Fibroblast of mammary gland (primary cell): ENCODE measurements at regions not wholly inside any gene's neighbourhood (a gene's known extent, or its start where the extent isn't known, plus 50 kb on each side); places are given as distances from the start of the nearest gene placed in this dataset.
"Not testable (repeated sequence)": the region's sequence is repeated elsewhere in the genome, so short reads cannot be mapped to it uniquely, and the experiment has no call there.

Experiments used
- DNase-seq: peaks from one replicate; pipeline ENCODE4 v3.0.0-alpha.2; 2010; ENCODE audit warnings: low read depth
- H3K4me3 ChIP-seq: 2 replicates; pipeline ENCODE4 v1.5.1; 2011; ENCODE audit warnings: low read depth, mild to moderate bottlenecking, low read length, moderate library complexity; ENCODE audit not compliant: control insufficient read depth
- TF ChIP-seq, protein P1 (sequence below): conservative IDR thresholded peaks from 2 replicates; pipeline ENCODE4 v1.5.1; 2011; ENCODE audit warnings: low read depth, low read length, inconsistent platforms; ENCODE audit not compliant: control insufficient read depth, insufficient read depth

- no peak overlapping the region for H3K4me3 ChIP-seq
- TF ChIP-seq, protein P1, sequence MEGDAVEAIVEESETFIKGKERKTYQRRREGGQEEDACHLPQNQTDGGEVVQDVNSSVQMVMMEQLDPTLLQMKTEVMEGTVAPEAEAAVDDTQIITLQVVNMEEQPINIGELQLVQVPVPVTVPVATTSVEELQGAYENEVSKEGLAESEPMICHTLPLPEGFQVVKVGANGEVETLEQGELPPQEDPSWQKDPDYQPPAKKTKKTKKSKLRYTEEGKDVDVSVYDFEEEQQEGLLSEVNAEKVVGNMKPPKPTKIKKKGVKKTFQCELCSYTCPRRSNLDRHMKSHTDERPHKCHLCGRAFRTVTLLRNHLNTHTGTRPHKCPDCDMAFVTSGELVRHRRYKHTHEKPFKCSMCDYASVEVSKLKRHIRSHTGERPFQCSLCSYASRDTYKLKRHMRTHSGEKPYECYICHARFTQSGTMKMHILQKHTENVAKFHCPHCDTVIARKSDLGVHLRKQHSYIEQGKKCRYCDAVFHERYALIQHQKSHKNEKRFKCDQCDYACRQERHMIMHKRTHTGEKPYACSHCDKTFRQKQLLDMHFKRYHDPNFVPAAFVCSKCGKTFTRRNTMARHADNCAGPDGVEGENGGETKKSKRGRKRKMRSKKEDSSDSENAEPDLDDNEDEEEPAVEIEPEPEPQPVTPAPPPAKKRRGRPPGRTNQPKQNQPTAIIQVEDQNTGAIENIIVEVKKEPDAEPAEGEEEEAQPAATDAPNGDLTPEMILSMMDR, result no peak
- DNase-seq, result no peak
Observed at GRCh38 chr9:7491641-7492040, 307.9 kb downstream of the DMAC1 start.

GRCh38 chr9:7490317-7491108 lies 309.1 kb downstream of the DMAC1 start:
- H3K4me3 ChIP-seq, result no peak overlapping the region
- DNase-seq, result no peak
- TF ChIP-seq, protein P1, result no peak

- peak; percentile 4 for DNase-seq
- no peak overlapping the region for H3K4me3 ChIP-seq
- TF ChIP-seq, protein P1, result no peak
Observed at GRCh38 chr9:7489036-7489435, 310.5 kb downstream of the DMAC1 start.

GRCh38 chr9:7484014-7484413 lies 315.6 kb downstream of the DMAC1 start:
- H3K4me3 ChIP-seq, DNase-seq: not testable (repeated sequence)

DNA sequence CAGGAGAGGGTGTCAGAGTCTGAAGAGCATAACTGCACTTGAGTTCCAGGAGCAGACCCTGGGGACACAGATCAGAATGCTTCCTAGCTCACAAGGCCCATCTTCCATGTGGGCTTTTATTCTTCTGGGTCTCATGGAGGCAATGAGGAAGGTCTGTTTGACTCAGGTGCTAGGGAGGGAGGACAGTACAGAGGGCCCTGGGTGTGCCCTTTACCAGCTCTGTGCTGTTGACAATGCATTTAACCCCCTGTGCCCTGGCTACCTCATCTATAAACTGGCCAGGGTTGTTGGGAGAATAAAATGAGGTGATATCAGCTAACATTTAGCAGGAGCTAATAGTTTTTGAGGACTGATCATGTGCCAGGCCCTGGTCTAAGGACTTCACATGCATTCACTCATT lies 318.0 kb downstream of the DMAC1 start:
- H3K4me3 ChIP-seq, result no peak overlapping the region
- no peak for DNase-seq
- TF ChIP-seq, protein P1, result no peak

- H3K4me3 ChIP-seq, result no peak overlapping the region
- DNase-seq, result no peak
- TF ChIP-seq, protein P1, result peak; percentile 18
Observed at GRCh38 chr9:7479300-7479699, 320.3 kb downstream of the DMAC1 start.

DNA sequence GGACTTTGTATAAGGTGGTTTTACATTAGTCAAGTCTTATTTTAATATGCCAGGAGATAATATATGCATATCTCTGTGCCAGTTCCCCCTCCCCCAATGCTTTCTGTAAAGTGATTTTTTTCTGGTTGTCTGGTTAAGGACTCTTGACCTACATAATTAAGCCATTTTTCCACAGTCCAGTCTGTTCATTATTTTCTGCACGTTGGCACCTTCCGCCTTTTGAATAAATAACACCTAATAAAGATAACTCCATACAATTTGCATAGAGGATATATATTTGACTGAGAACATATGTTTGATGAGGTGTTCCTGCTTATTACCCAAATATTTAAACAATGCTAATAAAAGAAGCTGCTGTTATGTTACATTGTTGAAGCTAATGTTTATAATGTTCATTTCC lies 320.9 kb downstream of the DMAC1 start:
- H3K4me3 ChIP-seq, result no peak overlapping the region
- TF ChIP-seq, protein P1, result no peak
- DNase-seq, result no peak
